ENCODE measurements at regions not wholly inside any gene's neighbourhood (a gene's known extent, or its start where the extent isn't known, plus 50 kb on each side); places are given as distances from the start of the nearest gene placed in this dataset.

GRCh38 chrX:63471004-63471403 is 119.9 kb upstream of the SPIN4 start:
- TF ChIP-seq EZH2phosphoT487 (IDR thresholded peaks at IDR 0.05; ENCODE audit: borderline replicate concordance, low read depth, low read length) = no peak
- TF ChIP-seq CTCF (conservative IDR thresholded peaks at IDR 0.05; ENCODE audit: low read length) = no peak

All from OCI-LY7 (cell line).